K562 (cell line): ENCODE measurements at regions not wholly inside any gene's neighbourhood (a gene's known extent, or its start where the extent isn't known, plus 50 kb on each side); places are given as distances from the start of the nearest gene placed in this dataset.
"Not testable (repeated sequence)": the region's sequence is repeated elsewhere in the genome, so short reads cannot be mapped to it uniquely, and the experiment has no call there.

Source experiments
- CREB1 ChIP-seq, 2 experiments: sonication (generic) in 1 of 2; formaldehyde crosslinking in 1 of 2; IDR thresholded peaks; 2 replicates each; pipeline versions ENCODE4 v1.6.1 to v1.8.0; 2012 to 2022; ENCODE audit warnings: inconsistent platforms in 1 of 2, mild to moderate bottlenecking in 1 of 2, missing genetic modification reagents in 1 of 2, moderate library complexity in 1 of 2
- EP300 ChIP-seq: IDR thresholded peaks from 2 replicates; pipeline ENCODE4 v1.6.1; 2012; ENCODE audit warnings: low read length, improper control_type of control experiment
- EZH2 ChIP-seq: IDR thresholded peaks from 2 replicates; pipeline ENCODE4 v1.6.1; 2012; ENCODE audit warnings: low read depth, mild to moderate bottlenecking, inconsistent platforms, low read length, borderline replicate concordance
- HNRNPLL ChIP-seq: fragments of 200-400 bp; formaldehyde crosslinking; IDR thresholded peaks from 2 replicates; pipeline ENCODE4 v1.6.1; 2017; ENCODE audit warnings: low read length, low read depth, mild to moderate bottlenecking; ENCODE audit not compliant: poor library complexity, severe bottlenecking
- KLF16 ChIP-seq: IDR thresholded peaks from 2 replicates; pipeline ENCODE4 v1.6.1; 2016; ENCODE audit warnings: antibody characterized with exemption
- POLR2AphosphoS5 ChIP-seq: IDR thresholded peaks from 2 replicates; pipeline ENCODE4 v1.6.1; 2011; ENCODE audit warnings: mild to moderate bottlenecking, low read depth, low read length, moderate library complexity; ENCODE audit not compliant: control insufficient read depth, insufficient read depth
- SPI1 ChIP-seq: IDR thresholded peaks from 2 replicates; pipeline ENCODE4 v1.6.1; 2011; ENCODE audit warnings: low read depth, low read length, control low read depth, borderline replicate concordance
- TAL1 ChIP-seq: fragments of 450-650 bp; IDR thresholded peaks from 2 replicates; pipeline ENCODE4 v1.6.1; 2016; ENCODE audit warnings: mild to moderate bottlenecking
- TF ChIP-seq, protein P1 (sequence below), 3 experiments: IDR thresholded peaks in 2 of 3; conservative IDR thresholded peaks in 1 of 3; 2 replicates each; pipeline ENCODE4 v1.5.1; 2011 to 2012; ENCODE audit warnings: low read length in 3 of 3, mild to moderate bottlenecking in 3 of 3, control low read depth in 2 of 3, improper control_type of control experiment in 1 of 3, inconsistent platforms in 1 of 3, low read depth in 1 of 3, mixed read lengths in 1 of 3, moderate library complexity in 1 of 3; ENCODE audit not compliant: insufficient read depth in 2 of 3
- TF ChIP-seq, protein P2 (sequence below), 2 experiments: fragments of 450-650 bp in 1 of 2; sonication (generic) in 1 of 2; formaldehyde crosslinking; conservative IDR thresholded peaks; 2 replicates each; pipeline versions ENCODE4 v1.4.0 to v1.8.1; 2020 to 2022; ENCODE audit warnings: mild to moderate bottlenecking in 1 of 2, missing genetic modification reagents in 1 of 2
- TF ChIP-seq, protein P3 (sequence below), 2 experiments: fragments of 450-650 bp; IDR thresholded peaks; 2 replicates each; pipeline ENCODE4 v1.6.1; 2016; ENCODE audit warnings: mild to moderate bottlenecking in 2 of 2, borderline replicate concordance in 1 of 2, low read depth in 1 of 2, moderate library complexity in 1 of 2

DNA sequence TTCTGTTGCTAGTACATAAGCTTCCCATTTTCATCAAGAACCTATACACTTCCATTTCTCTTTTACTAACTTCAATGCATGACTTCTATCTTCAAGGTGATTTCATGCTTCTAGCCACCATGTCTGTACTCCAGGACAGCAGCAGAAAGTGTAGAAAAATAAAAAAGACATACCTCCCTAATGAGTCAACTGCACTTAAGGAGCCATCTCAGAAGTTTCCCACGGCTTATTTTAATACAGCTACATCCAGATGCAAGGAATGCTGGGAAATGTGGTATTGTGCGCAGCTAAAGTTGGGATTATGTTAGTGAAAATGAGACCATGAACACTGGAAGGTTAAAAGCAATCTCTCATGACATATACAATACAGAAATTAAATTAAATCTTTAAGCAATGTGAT, 264.7 kb upstream of the ZNF322 start:
- TF ChIP-seq CREB1 (IDR thresholded peaks at IDR 0.05); CREB1 (CRISPR knock-in tag; IDR thresholded peaks at IDR 0.05); EZH2; HNRNPLL; EP300; SPI1; KLF16; POLR2AphosphoS5; TAL1: not testable (repeated sequence)
- TF ChIP-seq, protein P1, sequence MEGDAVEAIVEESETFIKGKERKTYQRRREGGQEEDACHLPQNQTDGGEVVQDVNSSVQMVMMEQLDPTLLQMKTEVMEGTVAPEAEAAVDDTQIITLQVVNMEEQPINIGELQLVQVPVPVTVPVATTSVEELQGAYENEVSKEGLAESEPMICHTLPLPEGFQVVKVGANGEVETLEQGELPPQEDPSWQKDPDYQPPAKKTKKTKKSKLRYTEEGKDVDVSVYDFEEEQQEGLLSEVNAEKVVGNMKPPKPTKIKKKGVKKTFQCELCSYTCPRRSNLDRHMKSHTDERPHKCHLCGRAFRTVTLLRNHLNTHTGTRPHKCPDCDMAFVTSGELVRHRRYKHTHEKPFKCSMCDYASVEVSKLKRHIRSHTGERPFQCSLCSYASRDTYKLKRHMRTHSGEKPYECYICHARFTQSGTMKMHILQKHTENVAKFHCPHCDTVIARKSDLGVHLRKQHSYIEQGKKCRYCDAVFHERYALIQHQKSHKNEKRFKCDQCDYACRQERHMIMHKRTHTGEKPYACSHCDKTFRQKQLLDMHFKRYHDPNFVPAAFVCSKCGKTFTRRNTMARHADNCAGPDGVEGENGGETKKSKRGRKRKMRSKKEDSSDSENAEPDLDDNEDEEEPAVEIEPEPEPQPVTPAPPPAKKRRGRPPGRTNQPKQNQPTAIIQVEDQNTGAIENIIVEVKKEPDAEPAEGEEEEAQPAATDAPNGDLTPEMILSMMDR (IDR thresholded peaks at IDR 0.05 in 2 of 3, conservative IDR thresholded peaks at IDR 0.05 in 1 of 3; ENCODE audit: insufficient read depth in 2 of 3, low read depth in 1 of 3, low read length in 3 of 3) = not testable (repeated sequence)
- TF ChIP-seq, protein P2, sequence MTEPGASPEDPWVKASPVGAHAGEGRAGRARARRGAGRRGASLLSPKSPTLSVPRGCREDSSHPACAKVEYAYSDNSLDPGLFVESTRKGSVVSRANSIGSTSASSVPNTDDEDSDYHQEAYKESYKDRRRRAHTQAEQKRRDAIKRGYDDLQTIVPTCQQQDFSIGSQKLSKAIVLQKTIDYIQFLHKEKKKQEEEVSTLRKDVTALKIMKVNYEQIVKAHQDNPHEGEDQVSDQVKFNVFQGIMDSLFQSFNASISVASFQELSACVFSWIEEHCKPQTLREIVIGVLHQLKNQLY (CRISPR knock-in tag; conservative IDR thresholded peaks at IDR 0.05) = not testable (repeated sequence)
- TF ChIP-seq, protein P3, sequence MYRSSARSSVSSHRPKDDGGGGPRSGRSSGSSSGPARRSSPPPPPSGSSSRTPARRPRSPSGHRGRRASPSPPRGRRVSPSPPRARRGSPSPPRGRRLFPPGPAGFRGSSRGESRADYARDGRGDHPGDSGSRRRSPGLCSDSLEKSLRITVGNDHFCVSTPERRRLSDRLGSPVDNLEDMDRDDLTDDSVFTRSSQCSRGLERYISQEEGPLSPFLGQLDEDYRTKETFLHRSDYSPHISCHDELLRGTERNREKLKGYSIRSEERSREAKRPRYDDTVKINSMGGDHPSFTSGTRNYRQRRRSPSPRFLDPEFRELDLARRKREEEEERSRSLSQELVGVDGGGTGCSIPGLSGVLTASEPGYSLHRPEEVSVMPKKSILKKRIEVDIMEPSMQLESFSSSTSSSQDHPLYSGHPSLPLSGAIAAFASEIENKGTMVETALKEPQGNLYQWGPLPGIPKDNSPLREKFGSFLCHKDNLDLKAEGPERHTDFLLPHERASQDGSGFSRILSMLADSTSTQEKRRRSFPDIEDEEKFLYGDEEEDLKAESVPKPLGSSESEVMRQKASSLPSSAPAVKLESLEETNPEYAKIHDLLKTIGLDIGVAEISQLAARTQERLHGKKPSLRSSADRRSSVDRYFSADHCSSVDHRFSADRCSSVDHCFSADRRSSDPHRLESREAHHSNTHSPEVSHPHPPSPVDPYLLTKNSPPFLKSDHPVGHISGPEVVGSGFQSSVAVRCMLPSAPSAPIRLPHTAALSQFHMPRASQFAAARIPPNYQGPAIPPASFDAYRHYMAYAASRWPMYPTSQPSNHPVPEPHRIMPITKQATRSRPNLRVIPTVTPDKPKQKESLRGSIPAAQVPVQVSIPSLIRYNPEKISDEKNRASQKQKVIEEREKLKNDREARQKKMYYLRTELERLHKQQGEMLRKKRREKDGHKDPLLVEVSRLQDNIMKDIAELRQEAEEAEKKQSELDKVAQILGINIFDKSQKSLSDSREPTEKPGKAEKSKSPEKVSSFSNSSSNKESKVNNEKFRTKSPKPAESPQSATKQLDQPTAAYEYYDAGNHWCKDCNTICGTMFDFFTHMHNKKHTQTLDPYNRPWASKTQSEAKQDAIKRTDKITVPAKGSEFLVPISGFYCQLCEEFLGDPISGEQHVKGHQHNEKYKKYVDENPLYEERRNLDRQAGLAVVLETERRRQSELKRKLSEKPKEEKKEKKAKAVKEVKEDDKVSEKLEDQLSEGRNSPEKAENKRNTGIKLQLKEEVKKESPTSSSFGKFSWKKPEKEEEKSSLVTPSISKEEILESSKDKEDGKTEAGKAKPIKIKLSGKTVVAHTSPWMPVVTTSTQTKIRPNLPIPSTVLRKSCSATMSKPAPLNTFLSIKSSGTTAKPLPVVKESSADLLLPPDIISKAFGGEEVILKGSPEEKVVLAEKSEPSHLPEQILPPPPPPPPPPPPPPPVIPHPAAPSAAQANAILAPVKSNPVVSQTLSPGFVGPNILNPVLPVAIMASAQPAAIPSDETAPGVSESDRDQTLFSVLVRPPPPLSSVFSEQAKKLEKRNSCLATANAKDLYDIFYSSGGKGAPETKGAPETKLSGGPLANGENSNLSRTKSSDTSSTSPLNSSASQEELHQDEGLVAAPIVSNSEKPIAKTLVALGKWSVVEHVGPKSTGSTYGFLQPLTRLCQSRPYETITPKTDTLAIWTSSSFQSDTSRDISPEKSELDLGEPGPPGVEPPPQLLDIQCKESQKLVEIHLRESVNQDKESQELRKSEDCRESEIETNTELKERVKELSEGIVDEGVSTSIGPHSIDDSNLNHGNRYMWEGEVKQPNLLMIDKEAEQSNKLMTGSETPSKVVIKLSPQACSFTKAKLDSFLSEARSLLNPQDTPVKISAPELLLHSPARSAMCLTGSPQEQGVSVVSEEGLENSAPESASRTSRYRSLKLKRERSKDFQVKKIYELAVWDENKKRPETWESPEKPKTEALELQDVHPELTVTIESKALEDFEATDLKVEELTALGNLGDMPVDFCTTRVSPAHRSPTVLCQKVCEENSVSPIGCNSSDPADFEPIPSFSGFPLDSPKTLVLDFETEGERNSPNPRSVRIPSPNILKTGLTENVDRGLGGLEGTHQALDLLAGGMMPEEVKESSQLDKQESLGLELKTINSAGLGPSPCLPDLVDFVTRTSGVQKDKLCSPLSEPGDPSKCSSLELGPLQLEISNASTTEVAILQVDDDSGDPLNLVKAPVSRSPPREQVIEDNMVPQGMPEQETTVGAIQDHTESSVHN (IDR thresholded peaks at IDR 0.05; ENCODE audit: borderline replicate concordance in 1 of 2, low read depth in 1 of 2) = not testable (repeated sequence)
